ENCODE measurements at regions not wholly inside any gene's neighbourhood (a gene's known extent, or its start where the extent isn't known, plus 50 kb on each side); places are given as distances from the start of the nearest gene placed in this dataset.

GRCh38 chr12:127636882-127637281 is 630.1 kb upstream of the TMEM132C start:
- DNase-seq (ENCODE audit: low read depth): no peak

- DNase-seq (ENCODE audit: low read depth): no peak
Measured at GRCh38 chr12:127640181-127640886, 626.6 kb upstream of the TMEM132C start.

- DNase-seq (ENCODE audit: low read depth): no peak
Measured at GRCh38 chr12:127642208-127642607, 624.8 kb upstream of the TMEM132C start.

- no peak for DNase-seq (ENCODE audit: low read depth)
Measured at GRCh38 chr12:127648321-127648720, 618.6 kb upstream of the TMEM132C start.

- no peak for DNase-seq (ENCODE audit: low read depth)
Measured at GRCh38 chr12:127649961-127650360, 617.0 kb upstream of the TMEM132C start.

- DNase-seq (ENCODE audit: low read depth): no peak
Measured at GRCh38 chr12:127650626-127651025, 616.3 kb upstream of the TMEM132C start.

GRCh38 chr12:127652281-127652680 is 614.7 kb upstream of the TMEM132C start:
- DNase-seq (ENCODE audit: low read depth): no peak

- no peak for DNase-seq (ENCODE audit: low read depth)
Measured at GRCh38 chr12:127654383-127654985, 612.5 kb upstream of the TMEM132C start.

- no peak for DNase-seq (ENCODE audit: low read depth)
Measured at GRCh38 chr12:127655691-127656090, 611.3 kb upstream of the TMEM132C start.

- no peak for DNase-seq (ENCODE audit: low read depth)
Measured at GRCh38 chr12:127656266-127656665, 610.7 kb upstream of the TMEM132C start.

- DNase-seq (ENCODE audit: low read depth): no peak
Measured at GRCh38 chr12:127657036-127657435, 609.9 kb upstream of the TMEM132C start.

GRCh38 chr12:127660961-127661360 is 606.0 kb upstream of the TMEM132C start:
- DNase-seq (ENCODE audit: low read depth): no peak

GRCh38 chr12:127663716-127664115 is 603.3 kb upstream of the TMEM132C start:
- DNase-seq (ENCODE audit: low read depth): no peak

- no peak for DNase-seq (ENCODE audit: low read depth)
Measured at GRCh38 chr12:127664901-127665300, 602.1 kb upstream of the TMEM132C start.

- DNase-seq (ENCODE audit: low read depth): no peak
Measured at GRCh38 chr12:127667131-127667685, 599.8 kb upstream of the TMEM132C start.

- DNase-seq (ENCODE audit: low read depth): no peak
Measured at GRCh38 chr12:127670294-127670693, 596.7 kb upstream of the TMEM132C start.

- DNase-seq (ENCODE audit: low read depth): no peak
Measured at GRCh38 chr12:127670796-127671195, 596.2 kb upstream of the TMEM132C start.

GRCh38 chr12:127675936-127676335 is 591.0 kb upstream of the TMEM132C start:
- DNase-seq (ENCODE audit: low read depth): no peak

- peak; percentile 5 for DNase-seq (ENCODE audit: low read depth)
Measured at GRCh38 chr12:127677537-127678131, 589.3 kb upstream of the TMEM132C start.

- DNase-seq (ENCODE audit: low read depth): no peak
Measured at GRCh38 chr12:127678945-127679344, 588.0 kb upstream of the TMEM132C start.

- no peak for DNase-seq (ENCODE audit: low read depth)
Measured at GRCh38 chr12:127680516-127680915, 586.5 kb upstream of the TMEM132C start.

GRCh38 chr12:127681151-127681754 is 585.7 kb upstream of the TMEM132C start:
- no peak for DNase-seq (ENCODE audit: low read depth)

GRCh38 chr12:127685491-127685890 is 581.5 kb upstream of the TMEM132C start:
- DNase-seq (ENCODE audit: low read depth): no peak
